ENCODE measurements at regions not wholly inside any gene's neighbourhood (a gene's known extent, or its start where the extent isn't known, plus 50 kb on each side); places are given as distances from the start of the nearest gene placed in this dataset.

DNA sequence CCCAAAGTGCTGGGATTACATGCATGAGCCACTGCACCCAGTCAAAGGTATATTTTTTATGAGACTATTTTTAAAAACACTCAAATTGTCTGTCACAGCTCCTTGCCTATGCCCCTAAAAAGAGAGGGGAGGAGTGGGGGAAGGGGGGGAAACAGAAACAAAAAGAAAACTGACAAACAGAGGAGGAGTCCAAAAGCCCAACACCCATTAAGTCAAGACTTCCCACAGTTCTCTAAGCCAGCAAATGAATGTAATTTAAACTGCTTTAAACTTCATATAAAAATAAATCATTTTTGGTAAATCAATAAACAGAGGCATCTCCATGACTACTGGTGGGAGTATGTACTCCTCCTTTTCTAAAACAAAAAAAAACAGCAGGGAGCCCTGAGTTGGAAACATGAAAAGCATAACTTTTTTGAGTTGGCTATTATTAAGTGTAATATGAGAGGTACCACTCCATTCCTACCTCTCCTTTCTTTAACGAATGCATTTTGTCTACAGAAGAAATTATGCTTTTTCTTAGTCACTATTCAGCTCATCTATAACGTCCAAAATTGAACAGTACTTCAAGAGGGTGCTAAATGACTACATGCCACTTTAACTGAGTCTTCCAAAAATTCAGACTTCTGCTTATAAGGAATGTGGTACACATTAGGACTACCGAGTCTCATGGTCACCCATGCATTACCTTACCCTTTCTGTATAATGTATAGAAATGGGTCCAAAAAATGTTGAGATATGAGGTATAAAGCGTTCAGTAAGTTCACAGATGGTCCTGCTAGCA lies 119.0 kb upstream of the PRSS16 start:
- CTCF ChIA-PET = interaction anchor here (0.6 to 1.6 kb wide), 5 partner anchors 21 to 612 kb away, joined by 3 to 7 read pairs (median 3); no protein-coding TSS in a partner anchor
- Mint-ChIP-seq H3K4me1 (peaks cover 39% of the 10 kb centered on the region), H3K27ac (no peak overlapping the region), H3K36me3 (peaks cover 8% of the 10 kb centered on the region), H3K4me3 (no peak overlapping the region), H3K27me3 (ENCODE audit: low read depth) (no peaks in the 10 kb centered on the region), H3K9me3 (no peaks in the 10 kb centered on the region)
- DNase-seq (ENCODE audit: low spot score) (no peak), ATAC-seq (no peak)
- POLR2A ChIA-PET = interaction anchor here (0.6 to 7.2 kb wide), 3 partner anchors 17 to 857 kb away, joined by 4 to 286 read pairs (median 12); a partner anchor contains a TSS
- TF ChIP-seq, protein P1, sequence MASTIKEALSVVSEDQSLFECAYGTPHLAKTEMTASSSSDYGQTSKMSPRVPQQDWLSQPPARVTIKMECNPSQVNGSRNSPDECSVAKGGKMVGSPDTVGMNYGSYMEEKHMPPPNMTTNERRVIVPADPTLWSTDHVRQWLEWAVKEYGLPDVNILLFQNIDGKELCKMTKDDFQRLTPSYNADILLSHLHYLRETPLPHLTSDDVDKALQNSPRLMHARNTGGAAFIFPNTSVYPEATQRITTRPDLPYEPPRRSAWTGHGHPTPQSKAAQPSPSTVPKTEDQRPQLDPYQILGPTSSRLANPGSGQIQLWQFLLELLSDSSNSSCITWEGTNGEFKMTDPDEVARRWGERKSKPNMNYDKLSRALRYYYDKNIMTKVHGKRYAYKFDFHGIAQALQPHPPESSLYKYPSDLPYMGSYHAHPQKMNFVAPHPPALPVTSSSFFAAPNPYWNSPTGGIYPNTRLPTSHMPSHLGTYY (CRISPR knock-in tag; IDR thresholded peaks at IDR 0.05) = no peak
- TF ChIP-seq ZNF317 (CRISPR knock-in tag; IDR thresholded peaks at IDR 0.05; ENCODE audit: borderline replicate concordance, low read depth) (no peak), TEAD1 (CRISPR knock-in tag; IDR thresholded peaks at IDR 0.05) (no peak), TCF7 (CRISPR knock-in tag; IDR thresholded peaks at IDR 0.05; ENCODE audit: low read depth) (no peak), KAT7 (CRISPR knock-in tag; IDR thresholded peaks at IDR 0.05; ENCODE audit: borderline replicate concordance) (no peak), CBFB (CRISPR knock-in tag; IDR thresholded peaks at IDR 0.05; ENCODE audit: low read depth) (no peak)
- TF ChIP-seq, protein P2, sequence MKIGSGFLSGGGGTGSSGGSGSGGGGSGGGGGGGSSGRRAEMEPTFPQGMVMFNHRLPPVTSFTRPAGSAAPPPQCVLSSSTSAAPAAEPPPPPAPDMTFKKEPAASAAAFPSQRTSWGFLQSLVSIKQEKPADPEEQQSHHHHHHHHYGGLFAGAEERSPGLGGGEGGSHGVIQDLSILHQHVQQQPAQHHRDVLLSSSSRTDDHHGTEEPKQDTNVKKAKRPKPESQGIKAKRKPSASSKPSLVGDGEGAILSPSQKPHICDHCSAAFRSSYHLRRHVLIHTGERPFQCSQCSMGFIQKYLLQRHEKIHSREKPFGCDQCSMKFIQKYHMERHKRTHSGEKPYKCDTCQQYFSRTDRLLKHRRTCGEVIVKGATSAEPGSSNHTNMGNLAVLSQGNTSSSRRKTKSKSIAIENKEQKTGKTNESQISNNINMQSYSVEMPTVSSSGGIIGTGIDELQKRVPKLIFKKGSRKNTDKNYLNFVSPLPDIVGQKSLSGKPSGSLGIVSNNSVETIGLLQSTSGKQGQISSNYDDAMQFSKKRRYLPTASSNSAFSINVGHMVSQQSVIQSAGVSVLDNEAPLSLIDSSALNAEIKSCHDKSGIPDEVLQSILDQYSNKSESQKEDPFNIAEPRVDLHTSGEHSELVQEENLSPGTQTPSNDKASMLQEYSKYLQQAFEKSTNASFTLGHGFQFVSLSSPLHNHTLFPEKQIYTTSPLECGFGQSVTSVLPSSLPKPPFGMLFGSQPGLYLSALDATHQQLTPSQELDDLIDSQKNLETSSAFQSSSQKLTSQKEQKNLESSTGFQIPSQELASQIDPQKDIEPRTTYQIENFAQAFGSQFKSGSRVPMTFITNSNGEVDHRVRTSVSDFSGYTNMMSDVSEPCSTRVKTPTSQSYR (CRISPR knock-in tag; IDR thresholded peaks at IDR 0.05) = no peak
- TF ChIP-seq, protein P3, sequence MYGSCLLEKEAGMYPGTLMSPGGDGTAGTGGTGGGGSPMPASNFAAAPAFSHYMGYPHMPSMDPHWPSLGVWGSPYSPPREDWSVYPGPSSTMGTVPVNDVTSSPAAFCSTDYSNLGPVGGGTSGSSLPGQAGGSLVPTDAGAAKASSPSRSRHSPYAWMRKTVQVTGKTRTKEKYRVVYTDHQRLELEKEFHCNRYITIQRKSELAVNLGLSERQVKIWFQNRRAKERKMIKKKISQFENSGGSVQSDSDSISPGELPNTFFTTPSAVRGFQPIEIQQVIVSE (CRISPR knock-in tag; IDR thresholded peaks at IDR 0.05; ENCODE audit: borderline replicate concordance) = no peak

DNA sequence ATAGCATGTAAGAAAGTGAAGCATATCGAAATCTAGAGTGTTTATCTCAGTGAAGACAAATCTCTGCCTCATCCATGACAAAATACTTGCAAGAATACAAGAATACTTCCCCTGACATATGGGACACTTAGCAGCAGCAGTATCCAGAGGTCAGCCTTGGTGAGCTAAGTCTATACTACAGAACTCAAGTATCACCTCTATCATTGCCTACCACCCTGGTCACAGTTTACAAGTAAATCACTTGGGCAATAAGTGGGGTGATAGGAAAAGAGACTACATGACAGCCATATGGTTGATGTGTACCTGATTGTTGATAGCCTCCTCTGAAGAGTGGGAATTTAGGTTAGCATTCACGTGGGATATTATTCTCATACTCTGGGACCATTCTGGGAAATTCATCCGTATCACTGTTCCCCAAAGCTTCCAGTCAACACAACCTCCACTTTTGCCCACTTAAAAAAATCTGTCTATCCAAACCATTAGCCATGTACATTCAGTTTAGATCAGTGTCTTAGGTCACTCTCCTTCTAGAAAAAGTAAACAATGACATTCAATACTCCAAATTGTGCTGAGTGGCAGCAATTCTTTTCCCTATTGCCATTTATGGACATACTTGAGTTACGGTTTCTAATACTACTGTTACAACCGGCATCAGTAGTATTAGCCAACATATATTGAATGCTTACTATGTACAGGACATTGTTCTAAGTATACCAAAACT lies 118.2 kb upstream of the PRSS16 start:
- no peak overlapping the region for H3K4me3 Mint-ChIP-seq
- no peak for DNase-seq (ENCODE audit: low spot score)
- no peak overlapping the region; the same call in 1 of the 2 replicates for H3K27ac Mint-ChIP-seq
- peaks cover 45% of the 10 kb centered on the region for H3K4me1 Mint-ChIP-seq
- no peaks in the 10 kb centered on the region for H3K27me3 Mint-ChIP-seq (ENCODE audit: low read depth)
- CTCF ChIA-PET = no interaction called here
- no peak for ATAC-seq
- TF ChIP-seq SP1 (CRISPR knock-in tag; conservative IDR thresholded peaks at IDR 0.05) (no peak), SOX15 (CRISPR knock-in tag; IDR thresholded peaks at IDR 0.05) (no peak), ZNF396 (CRISPR knock-in tag; IDR thresholded peaks at IDR 0.05; ENCODE audit: borderline replicate concordance) (no peak), SMAD3 (CRISPR knock-in tag; IDR thresholded peaks at IDR 0.05; ENCODE audit: borderline replicate concordance) (no peak), FOXJ3 (CRISPR knock-in tag; IDR thresholded peaks at IDR 0.05; ENCODE audit: borderline replicate concordance) (no peak), NFYB (CRISPR knock-in tag; conservative IDR thresholded peaks at IDR 0.05; ENCODE audit: low read depth) (no peak), GTF2I (CRISPR knock-in tag; conservative IDR thresholded peaks at IDR 0.05) (no peak)
- TF ChIP-seq, protein P4, sequence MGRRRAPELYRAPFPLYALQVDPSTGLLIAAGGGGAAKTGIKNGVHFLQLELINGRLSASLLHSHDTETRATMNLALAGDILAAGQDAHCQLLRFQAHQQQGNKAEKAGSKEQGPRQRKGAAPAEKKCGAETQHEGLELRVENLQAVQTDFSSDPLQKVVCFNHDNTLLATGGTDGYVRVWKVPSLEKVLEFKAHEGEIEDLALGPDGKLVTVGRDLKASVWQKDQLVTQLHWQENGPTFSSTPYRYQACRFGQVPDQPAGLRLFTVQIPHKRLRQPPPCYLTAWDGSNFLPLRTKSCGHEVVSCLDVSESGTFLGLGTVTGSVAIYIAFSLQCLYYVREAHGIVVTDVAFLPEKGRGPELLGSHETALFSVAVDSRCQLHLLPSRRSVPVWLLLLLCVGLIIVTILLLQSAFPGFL (CRISPR knock-in tag; IDR thresholded peaks at IDR 0.05; ENCODE audit: borderline replicate concordance) = no peak
- TF ChIP-seq, protein P5, sequence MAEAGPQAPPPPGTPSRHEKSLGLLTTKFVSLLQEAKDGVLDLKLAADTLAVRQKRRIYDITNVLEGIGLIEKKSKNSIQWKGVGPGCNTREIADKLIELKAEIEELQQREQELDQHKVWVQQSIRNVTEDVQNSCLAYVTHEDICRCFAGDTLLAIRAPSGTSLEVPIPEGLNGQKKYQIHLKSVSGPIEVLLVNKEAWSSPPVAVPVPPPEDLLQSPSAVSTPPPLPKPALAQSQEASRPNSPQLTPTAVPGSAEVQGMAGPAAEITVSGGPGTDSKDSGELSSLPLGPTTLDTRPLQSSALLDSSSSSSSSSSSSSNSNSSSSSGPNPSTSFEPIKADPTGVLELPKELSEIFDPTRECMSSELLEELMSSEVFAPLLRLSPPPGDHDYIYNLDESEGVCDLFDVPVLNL (CRISPR knock-in tag; IDR thresholded peaks at IDR 0.05; ENCODE audit: borderline replicate concordance, low read depth) = no peak
- TF ChIP-seq, protein P6, sequence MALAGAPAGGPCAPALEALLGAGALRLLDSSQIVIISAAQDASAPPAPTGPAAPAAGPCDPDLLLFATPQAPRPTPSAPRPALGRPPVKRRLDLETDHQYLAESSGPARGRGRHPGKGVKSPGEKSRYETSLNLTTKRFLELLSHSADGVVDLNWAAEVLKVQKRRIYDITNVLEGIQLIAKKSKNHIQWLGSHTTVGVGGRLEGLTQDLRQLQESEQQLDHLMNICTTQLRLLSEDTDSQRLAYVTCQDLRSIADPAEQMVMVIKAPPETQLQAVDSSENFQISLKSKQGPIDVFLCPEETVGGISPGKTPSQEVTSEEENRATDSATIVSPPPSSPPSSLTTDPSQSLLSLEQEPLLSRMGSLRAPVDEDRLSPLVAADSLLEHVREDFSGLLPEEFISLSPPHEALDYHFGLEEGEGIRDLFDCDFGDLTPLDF (CRISPR knock-in tag; IDR thresholded peaks at IDR 0.05) = no peak
- POLR2A ChIA-PET = interaction anchor here (0.8 to 7.2 kb wide), 2 partner anchors 9 to 16 kb away, joined by 6 to 286 read pairs; a partner anchor contains a TSS
- H3K9me3 Mint-ChIP-seq = no peaks in the 10 kb centered on the region
- H3K36me3 Mint-ChIP-seq = peaks cover 6% of the 10 kb centered on the region

Measured in WTC11 (cell line).